ENCODE measurements at regions not wholly inside any gene's neighbourhood (a gene's known extent, or its start where the extent isn't known, plus 50 kb on each side); places are given as distances from the start of the nearest gene placed in this dataset.
A peak's percentile ranks its signal among the peaks of the same experiment; 100 is the strongest.

- Histone ChIP-seq H3K27me3 (ENCODE audit: control insufficient read depth, insufficient read depth, low read length) (no peaks in the 10 kb centered on the region), H3K36me3 (ENCODE audit: control insufficient read depth, insufficient read depth, low read length) (no peaks in the 10 kb centered on the region), H3K4me3 (ENCODE audit: low read depth, low read length) (no peak overlapping the region)
- no peak for DNase-seq (ENCODE audit: low read depth)
- FAIRE-seq: no peak
- TF ChIP-seq, protein P1, sequence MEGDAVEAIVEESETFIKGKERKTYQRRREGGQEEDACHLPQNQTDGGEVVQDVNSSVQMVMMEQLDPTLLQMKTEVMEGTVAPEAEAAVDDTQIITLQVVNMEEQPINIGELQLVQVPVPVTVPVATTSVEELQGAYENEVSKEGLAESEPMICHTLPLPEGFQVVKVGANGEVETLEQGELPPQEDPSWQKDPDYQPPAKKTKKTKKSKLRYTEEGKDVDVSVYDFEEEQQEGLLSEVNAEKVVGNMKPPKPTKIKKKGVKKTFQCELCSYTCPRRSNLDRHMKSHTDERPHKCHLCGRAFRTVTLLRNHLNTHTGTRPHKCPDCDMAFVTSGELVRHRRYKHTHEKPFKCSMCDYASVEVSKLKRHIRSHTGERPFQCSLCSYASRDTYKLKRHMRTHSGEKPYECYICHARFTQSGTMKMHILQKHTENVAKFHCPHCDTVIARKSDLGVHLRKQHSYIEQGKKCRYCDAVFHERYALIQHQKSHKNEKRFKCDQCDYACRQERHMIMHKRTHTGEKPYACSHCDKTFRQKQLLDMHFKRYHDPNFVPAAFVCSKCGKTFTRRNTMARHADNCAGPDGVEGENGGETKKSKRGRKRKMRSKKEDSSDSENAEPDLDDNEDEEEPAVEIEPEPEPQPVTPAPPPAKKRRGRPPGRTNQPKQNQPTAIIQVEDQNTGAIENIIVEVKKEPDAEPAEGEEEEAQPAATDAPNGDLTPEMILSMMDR (IDR thresholded peaks at IDR 0.05; ENCODE audit: insufficient read depth, low read length, severe bottlenecking): no peak
Measured at GRCh38 chr12:124231980-124232653, 62.8 kb upstream of the RFLNA start.

- Histone ChIP-seq H3K27me3 (ENCODE audit: control insufficient read depth, insufficient read depth, low read length) (no peaks in the 10 kb centered on the region), H3K36me3 (ENCODE audit: control insufficient read depth, insufficient read depth, low read length) (no peaks in the 10 kb centered on the region), H3K4me3 (ENCODE audit: low read depth, low read length) (no peak overlapping the region)
- no peak for FAIRE-seq
- DNase-seq (ENCODE audit: low read depth): no peak
- TF ChIP-seq, protein P1 (IDR thresholded peaks at IDR 0.05; ENCODE audit: insufficient read depth, low read length, severe bottlenecking): no peak
Measured at GRCh38 chr12:124232654-124232987, 62.3 kb upstream of the RFLNA start.

- DNase-seq (ENCODE audit: low read depth) (peak; percentile 76), FAIRE-seq (no peak)
- no peak overlapping the region for H3K4me3 ChIP-seq (ENCODE audit: low read depth, low read length)
- no peaks in the 10 kb centered on the region for H3K36me3 ChIP-seq (ENCODE audit: control insufficient read depth, insufficient read depth, low read length)
- TF ChIP-seq, protein P1 (IDR thresholded peaks at IDR 0.05; ENCODE audit: insufficient read depth, low read length, severe bottlenecking): no peak
- H3K27me3 ChIP-seq (ENCODE audit: control insufficient read depth, insufficient read depth, low read length): no peaks in the 10 kb centered on the region
Measured at GRCh38 chr12:124233041-124233796, 61.7 kb upstream of the RFLNA start.

GRCh38 chr12:124233846-124234640 is 60.9 kb upstream of the RFLNA start:
- no peak overlapping the region for H3K4me3 ChIP-seq (ENCODE audit: low read depth, low read length)
- no peaks in the 10 kb centered on the region for H3K36me3 ChIP-seq (ENCODE audit: control insufficient read depth, insufficient read depth, low read length)
- TF ChIP-seq, protein P1 (IDR thresholded peaks at IDR 0.05; ENCODE audit: insufficient read depth, low read length, severe bottlenecking): no peak
- DNase-seq (ENCODE audit: low read depth) (peak; percentile 74), FAIRE-seq (no peak)
- no peaks in the 10 kb centered on the region for H3K27me3 ChIP-seq (ENCODE audit: control insufficient read depth, insufficient read depth, low read length)

- FAIRE-seq (no peak), DNase-seq (ENCODE audit: low read depth) (peak; percentile 75)
- TF ChIP-seq, protein P1 (IDR thresholded peaks at IDR 0.05; ENCODE audit: insufficient read depth, low read length, severe bottlenecking): no peak
- H3K4me3 ChIP-seq (ENCODE audit: low read depth, low read length): no peak overlapping the region
- H3K27me3 ChIP-seq (ENCODE audit: control insufficient read depth, insufficient read depth, low read length): no peaks in the 10 kb centered on the region
- no peaks in the 10 kb centered on the region for H3K36me3 ChIP-seq (ENCODE audit: control insufficient read depth, insufficient read depth, low read length)
Measured at GRCh38 chr12:124236625-124237031, 58.3 kb upstream of the RFLNA start.

All from bronchial epithelial cell (primary cell).